DMS153 (cell line): ENCODE measurements at regions not wholly inside any gene's neighbourhood (a gene's known extent, or its start where the extent isn't known, plus 50 kb on each side); places are given as distances from the start of the nearest gene placed in this dataset.
"Not testable (repeated sequence)": the region's sequence is repeated elsewhere in the genome, so short reads cannot be mapped to it uniquely, and the experiment has no call there.

Source experiments
- DNase-seq: peaks from one replicate; lab custom pipeline; 2025; lab: John Stamatoyannopoulos, UW

DNA sequence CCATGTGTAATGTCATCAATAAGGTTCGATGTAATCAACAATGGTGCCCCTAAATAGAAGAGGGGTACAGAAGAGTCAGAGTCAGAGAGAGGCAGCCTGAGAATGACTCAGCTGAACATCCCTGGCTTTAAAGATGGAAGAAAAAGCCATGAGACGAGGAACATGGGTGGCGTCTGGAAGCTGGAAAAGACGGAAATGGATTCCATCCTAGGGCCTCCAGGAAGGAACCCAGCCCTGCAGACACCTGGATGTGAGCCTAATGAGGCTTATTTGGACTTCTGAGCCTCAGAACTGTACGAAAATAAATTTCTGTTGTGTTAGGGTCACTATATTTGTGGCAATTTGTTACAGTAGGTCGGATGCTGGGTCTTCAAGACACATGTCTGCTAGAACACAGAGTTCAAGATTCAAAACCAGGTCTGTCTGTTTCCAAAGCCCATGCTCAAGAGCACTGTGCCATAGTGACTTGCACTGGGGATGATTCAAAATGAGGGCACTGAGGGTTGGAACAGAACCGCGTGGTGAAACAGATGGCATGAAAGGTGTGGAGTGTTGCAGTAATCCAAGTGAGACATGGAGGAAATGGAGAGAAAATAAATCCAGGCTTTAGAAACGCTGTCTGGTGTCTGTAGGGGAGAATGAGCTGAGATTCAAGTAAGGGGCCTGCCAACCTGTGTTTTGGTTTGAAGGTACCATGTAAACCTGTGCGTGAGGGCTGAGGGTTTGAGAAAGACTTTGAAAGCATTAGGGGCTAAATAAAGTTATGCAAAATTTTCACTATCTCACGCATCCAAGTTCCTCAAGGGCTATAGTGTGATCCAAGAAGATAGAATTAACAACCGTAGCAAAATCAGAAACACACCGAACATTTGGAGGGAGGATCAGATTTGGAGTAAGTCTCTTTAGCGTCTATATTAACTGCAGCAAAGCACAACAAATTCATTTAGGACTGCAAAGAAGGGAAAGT, 849.1 kb upstream of the AUTS2 start:
- no peak for DNase-seq

GRCh38 chr7:68752485-68753178, 845.6 kb upstream of the AUTS2 start:
- no peak for DNase-seq

GRCh38 chr7:68754414-68754813, 843.9 kb upstream of the AUTS2 start:
- no peak for DNase-seq

DNA sequence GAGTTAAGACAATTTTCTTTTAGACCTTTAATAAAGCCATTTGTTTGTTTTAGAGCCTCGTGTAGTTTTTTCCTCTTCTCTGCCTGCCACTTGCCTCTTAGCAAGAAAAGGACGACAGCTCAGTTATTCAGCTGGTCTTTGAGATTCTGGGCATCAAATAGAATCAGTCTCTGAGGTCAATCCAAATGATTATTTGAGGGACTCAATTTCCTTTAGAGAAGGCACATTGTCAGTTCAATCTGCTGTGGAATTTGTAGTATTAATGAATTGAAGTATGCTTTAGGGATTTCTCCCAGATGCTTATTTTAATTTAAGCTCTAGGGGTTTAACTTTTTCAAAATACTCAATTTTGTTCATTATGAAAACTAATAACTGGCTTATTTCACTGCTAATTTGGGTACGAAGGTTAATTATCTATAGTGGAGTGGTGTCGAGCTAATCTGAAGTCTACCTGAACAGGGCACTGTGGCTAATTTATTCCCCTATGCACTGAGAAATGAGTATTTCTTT, 841.2 kb upstream of the AUTS2 start:
- no peak for DNase-seq

GRCh38 chr7:68760556-68760955, 837.7 kb upstream of the AUTS2 start:
- DNase-seq: no peak

GRCh38 chr7:68767462-68767861, 830.8 kb upstream of the AUTS2 start:
- no peak for DNase-seq

DNA sequence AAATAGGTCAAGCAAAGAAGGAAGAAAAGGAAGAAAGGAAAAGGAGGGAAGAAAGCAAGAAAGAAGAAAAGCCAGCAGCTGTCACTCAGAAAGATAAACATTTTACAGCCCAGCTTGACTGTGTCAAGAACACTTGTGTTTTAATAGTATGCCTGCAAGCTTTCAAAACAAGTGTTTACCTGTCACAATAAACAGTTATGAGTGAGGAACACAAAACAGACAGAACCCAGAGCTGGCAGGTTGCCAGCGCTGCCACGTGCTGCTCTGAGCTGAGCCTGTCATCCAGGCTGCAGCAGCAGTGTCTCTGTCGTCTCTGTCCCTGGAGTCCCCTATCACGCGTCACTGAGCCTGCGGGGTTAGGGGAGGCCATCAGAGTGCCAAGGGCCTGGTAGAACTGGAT, 827.6 kb upstream of the AUTS2 start:
- peak; percentile 82 for DNase-seq

DNA sequence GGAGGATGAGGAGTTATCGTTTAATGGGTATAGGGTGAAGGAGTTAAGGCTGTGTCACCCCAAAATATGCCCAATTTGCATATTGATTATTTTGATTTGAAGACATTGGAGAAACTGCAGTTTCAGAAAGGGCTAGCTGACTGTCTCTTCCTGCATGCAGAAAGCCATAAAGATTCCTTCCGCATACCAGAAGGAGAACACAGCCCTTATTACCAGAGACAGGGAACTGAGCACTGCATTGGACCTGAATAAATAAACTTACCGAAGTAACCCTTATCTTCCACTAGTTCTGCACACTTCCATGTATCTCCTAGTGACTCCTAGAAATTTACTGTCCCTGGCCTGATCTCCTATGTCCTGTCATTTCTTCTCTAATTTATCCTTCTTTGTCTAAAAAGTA, 821.9 kb upstream of the AUTS2 start:
- no peak for DNase-seq

DNA sequence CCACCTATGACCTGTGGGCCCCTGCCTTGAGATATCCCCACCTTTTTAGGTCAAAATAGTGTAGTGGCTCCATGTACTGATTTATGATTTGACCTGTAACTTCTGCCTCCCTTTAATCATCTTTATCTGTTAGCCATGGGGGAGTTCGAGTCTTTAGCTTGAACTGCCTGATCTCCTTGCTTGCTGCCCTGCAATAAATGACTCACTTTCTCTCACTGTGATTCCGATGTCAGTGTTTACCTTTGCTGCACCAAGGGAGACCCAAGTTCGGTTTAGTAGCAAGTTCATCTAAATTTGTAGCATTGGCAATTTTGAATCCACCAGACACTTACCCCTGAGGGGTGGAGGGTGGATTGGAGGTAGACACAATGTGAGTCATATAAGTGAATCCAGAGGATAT, 814.6 kb upstream of the AUTS2 start:
- no peak for DNase-seq

GRCh38 chr7:68785036-68785435, 813.2 kb upstream of the AUTS2 start:
- peak; percentile 10 for DNase-seq

GRCh38 chr7:68787566-68787965, 810.7 kb upstream of the AUTS2 start:
- DNase-seq: peak; percentile 88

- DNase-seq: not testable (repeated sequence)
Observed at GRCh38 chr7:68788529-68788928, 809.7 kb upstream of the AUTS2 start.

DNA sequence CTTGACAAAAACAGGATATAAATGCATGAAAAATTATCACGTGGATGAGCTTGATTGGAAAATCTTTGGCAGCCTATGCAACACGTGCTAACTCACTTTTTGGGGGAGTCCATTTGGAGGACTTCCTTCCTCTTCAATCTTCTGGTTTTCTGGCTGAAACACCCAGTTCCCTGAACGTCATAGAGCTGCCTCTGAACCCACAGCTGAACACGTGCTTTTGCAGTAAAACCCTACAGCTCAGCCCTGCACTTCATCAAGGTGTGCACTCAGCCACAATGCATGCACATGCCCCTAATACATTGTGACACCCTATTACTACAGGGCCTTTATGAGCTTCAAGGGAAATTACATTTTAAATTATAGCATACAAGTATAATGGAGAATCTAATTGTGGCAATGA, 808.7 kb upstream of the AUTS2 start:
- DNase-seq: peak; percentile 46

DNA sequence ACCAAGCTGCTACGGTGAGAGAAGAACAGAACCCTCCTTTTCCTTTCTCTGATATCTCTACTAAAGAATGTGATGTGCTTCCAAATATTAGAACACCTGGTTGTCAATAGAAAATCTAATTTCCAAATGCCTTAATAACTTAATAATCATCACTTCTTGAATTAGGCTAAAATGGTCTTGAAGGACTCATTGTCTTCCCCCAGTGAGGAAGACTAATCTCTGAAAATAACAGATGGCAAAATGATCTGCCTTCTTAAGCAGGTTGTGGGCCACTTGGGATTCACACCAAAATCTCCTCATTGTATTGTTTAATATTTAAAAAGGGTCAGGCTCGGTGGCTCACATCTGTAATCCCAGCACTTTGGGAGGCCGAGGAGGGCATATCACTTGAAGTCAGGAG, 805.9 kb upstream of the AUTS2 start:
- DNase-seq: no peak

DNA sequence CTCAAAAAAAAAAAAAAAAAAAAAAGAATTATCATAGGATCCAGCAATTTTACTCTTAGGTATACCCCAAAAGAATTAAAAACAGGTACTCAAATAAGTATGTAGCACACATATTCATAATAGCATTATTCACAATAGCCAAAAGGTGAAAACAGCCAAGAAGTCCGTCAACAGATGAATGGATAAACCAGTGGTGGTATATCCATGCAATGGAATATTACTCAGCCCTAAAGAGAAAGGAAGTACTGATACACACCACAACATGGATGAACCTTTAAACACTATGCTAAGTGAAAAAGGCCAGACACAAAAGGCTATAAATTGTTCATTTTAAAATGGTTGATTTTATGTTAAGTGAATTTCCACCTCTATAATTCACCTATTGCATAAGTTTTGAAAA, 804.8 kb upstream of the AUTS2 start:
- DNase-seq: no peak

DNA sequence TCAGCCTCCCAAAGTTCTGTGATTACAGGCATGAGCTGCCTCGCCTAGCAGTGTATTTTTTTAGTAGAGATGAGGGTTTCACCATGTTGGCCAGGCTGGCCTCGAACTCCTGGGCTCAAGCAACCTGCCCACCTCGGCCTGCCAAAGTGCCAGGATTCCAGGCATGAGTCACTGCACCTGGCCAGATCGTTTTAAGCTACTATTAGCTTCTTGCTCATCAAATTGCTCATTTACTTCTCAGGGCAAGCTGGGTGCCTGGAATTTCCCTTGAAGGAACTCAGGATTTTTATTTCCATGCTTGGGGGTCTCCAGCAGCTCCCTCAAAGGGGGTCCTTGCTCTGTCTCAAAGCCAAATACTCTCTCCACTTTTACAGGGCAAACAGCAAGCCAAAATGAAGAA, 798.0 kb upstream of the AUTS2 start:
- no peak for DNase-seq

- no peak for DNase-seq
Observed at GRCh38 chr7:68805159-68805558, 793.1 kb upstream of the AUTS2 start.

- DNase-seq: no peak
Observed at GRCh38 chr7:68807666-68808065, 790.6 kb upstream of the AUTS2 start.

DNA sequence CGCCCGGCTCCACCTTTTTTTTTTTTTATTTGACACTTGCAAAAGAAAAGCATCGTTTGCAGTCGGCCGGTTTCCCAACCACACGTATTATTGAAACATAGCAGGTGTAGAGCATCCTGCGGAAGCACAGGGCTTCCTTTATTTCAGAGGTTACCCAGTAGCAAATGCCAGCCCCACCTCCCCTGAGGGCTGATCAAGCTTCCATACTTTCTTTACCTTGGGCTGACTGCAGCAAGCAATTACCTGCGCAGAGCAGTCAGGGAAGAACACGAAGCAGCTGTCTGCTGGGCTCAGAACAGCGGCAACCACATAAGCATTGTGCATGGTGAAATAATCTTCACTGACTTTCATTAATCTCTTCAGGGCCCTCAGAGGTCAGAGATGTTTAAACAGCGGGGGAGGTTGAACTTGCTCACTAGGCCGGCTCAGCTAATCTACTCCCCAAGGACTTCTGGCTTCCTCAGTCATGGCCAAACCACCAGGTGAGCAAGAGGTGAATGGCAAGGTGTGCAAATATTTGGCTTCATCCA, 784.7 kb upstream of the AUTS2 start:
- peak; percentile 97 for DNase-seq

DNA sequence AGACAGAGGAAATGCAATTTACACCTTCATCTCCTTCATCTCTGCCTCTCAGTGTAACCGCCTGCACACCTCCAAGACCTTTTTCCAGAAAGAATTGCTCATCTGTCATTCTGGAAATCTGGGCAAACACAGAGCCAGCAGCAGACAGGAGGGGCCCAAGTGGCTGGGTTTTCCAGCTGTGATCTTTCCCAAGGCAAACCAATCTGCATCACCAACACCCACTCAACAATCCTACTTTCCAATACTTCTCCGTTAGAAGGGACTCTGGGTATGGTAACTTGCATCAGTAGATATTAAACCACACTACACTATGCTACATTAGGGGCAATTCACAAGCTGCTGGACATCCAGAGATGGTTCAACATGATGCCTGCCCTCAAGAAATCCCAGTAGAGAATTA, 781.8 kb upstream of the AUTS2 start:
- no peak for DNase-seq

DNA sequence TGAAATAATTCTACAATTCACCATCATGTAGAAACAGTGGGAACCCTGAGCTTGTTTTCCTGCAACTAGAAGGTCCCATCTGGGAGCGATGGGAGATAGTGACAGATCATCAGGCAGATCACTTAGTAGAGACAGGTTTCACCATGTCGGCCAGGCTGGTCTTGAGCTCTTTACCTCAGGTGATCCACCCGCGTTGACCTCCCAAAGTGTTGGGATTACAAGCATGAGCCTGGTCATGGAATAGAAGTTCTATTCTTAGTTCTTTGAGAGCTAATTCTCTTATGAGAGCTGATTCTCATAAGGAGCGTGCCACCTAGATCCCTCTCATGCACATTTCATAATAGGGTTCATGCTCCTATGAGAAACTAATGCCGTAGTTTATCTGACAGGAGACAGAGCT, 778.0 kb upstream of the AUTS2 start:
- DNase-seq: no peak

GRCh38 chr7:68821846-68822245, 776.4 kb upstream of the AUTS2 start:
- DNase-seq: no peak
